CD4-positive, alpha-beta T cell (primary cell): ENCODE measurements at regions not wholly inside any gene's neighbourhood (a gene's known extent, or its start where the extent isn't known, plus 50 kb on each side); places are given as distances from the start of the nearest gene placed in this dataset.

ENCODE experiments used
- ATAC-seq: fragments of 200-7000 bp; cut with Tn5 transposase; one replicate; pipeline ENCODE4 v1.10.0; 2022; ENCODE audit warnings: mild to moderate bottlenecking; ENCODE audit not compliant: poor library complexity
- CTCF ChIA-PET: fragments of 350-600 bp; sonication (Branson Sonifier 250); formaldehyde crosslinking; loops from one replicate; lab custom pipeline; 2021; ENCODE audit warnings: antibody characterized with exemption, inconsistent platforms; lab: Charles Lee
- POLR2A ChIA-PET: fragments of 350-600 bp; sonication (Branson Sonifier 250); formaldehyde crosslinking; loops from one replicate; lab custom pipeline; 2021; ENCODE audit warnings: antibody characterized with exemption, inconsistent platforms; lab: Charles Lee
- DNase-seq, 14 experiments: peaks; one replicate each; pipeline ENCODE4 v3.0.0-alpha.2; 2013 to 2020; ENCODE audit warnings: mixed read lengths in 2 of 14
- H3K27ac ChIP-seq, 2 donors: one replicate each; pipeline versions ENCODE4 v1.5.1 to v1.7.0; 2013; ENCODE audit warnings: low read length in 2 of 2, low read depth in 1 of 2, mild to moderate bottlenecking in 1 of 2
- H3K27me3 ChIP-seq, 2 experiments: 1 replicate in 1 of 2; 2 replicates in 1 of 2; pipeline versions ENCODE4 v1.6.1 to v1.7.0; 2013; ENCODE audit warnings: low read length in 2 of 2, control low read depth in 1 of 2, mild to moderate bottlenecking in 1 of 2, moderate library complexity in 1 of 2; ENCODE audit not compliant: insufficient read depth in 2 of 2, control insufficient read depth in 1 of 2
- H3K36me3 ChIP-seq: one replicate; pipeline ENCODE4 v1.6.1; 2013; ENCODE audit warnings: low read length, control low read depth; ENCODE audit not compliant: insufficient read depth
- H3K4me1 ChIP-seq: one replicate; pipeline ENCODE4 v1.6.1; 2013; ENCODE audit warnings: low read length, control low read depth; ENCODE audit not compliant: insufficient read depth
- H3K4me3 ChIP-seq: one replicate; pipeline ENCODE4 v1.5.1; 2013; ENCODE audit warnings: mild to moderate bottlenecking, low read length, moderate library complexity
- H3K9me3 ChIP-seq, 2 experiments: 1 replicate in 1 of 2; 2 replicates in 1 of 2; pipeline versions ENCODE4 v1.6.1 to v1.7.0; 2013; ENCODE audit warnings: low read length in 2 of 2, mild to moderate bottlenecking in 2 of 2, control low read depth in 1 of 2, moderate library complexity in 1 of 2; ENCODE audit not compliant: control insufficient read depth in 1 of 2, insufficient read depth in 1 of 2
- H3K27ac Mint-ChIP-seq: one replicate; pipeline ENCODE4 v1.8.0; 2020; ENCODE audit warnings: mixed read lengths
- H3K27me3 Mint-ChIP-seq: one replicate; pipeline ENCODE4 v1.8.0; 2021; ENCODE audit warnings: mixed read lengths
- H3K36me3 Mint-ChIP-seq: one replicate; pipeline ENCODE4 v1.8.0; 2021; ENCODE audit warnings: low read depth, mixed read lengths
- H3K4me1 Mint-ChIP-seq: one replicate; pipeline ENCODE4 v1.8.0; 2021; ENCODE audit warnings: low read depth, mixed read lengths
- H3K4me3 Mint-ChIP-seq: one replicate; pipeline ENCODE4 v1.8.0; 2020; ENCODE audit warnings: mild to moderate bottlenecking, mixed read lengths
- H3K9me3 Mint-ChIP-seq: one replicate; pipeline ENCODE4 v1.8.0; 2020; ENCODE audit warnings: mixed read lengths
- CTCF ChIP-seq: fragments of 200-600 bp; IDR thresholded peaks from one replicate; pipeline ENCODE4 v1.8.0; 2022; ENCODE audit warnings: antibody characterized with exemption, mild to moderate bottlenecking
- intact Hi-C, 2 experiments: fragments of 100-400 bp; cut with DNase I in 1 of 2; cut with micrococcal nuclease in 1 of 2; formaldehyde crosslinking; loops; one replicate each; pipeline versions ENCODE4 v1.15.1 to v1.9.0; 2023 to 2025; cut with DNase I, micrococcal nuclease

- no peak for DNase-seq
- Mint-ChIP-seq H3K4me3 (no peak overlapping the region), H3K9me3 (peaks cover 4% of the 10 kb centered on the region), H3K27me3 (no peaks in the 10 kb centered on the region), H3K36me3 (no peaks in the 10 kb centered on the region), H3K4me1 (no peaks in the 10 kb centered on the region), H3K27ac (no peak overlapping the region)
- Histone ChIP-seq H3K36me3 (no peaks in the 10 kb centered on the region), H3K27me3 (no peaks in the 10 kb centered on the region), H3K4me3 (no peak overlapping the region), H3K4me1 (no peaks in the 10 kb centered on the region), H3K9me3 (peaks cover 0 to 8% of the 10 kb centered on the region in 2 experiments), H3K27ac (no peak overlapping the region)
- no peak for ATAC-seq
- CTCF ChIA-PET = no interaction called here
- TF ChIP-seq CTCF = no peak
- POLR2A ChIA-PET = no interaction called here
- intact Hi-C loops = no loop called here
Measured at GRCh38 chr5:124394700-124395245, 351.7 kb downstream of the ZNF608 start.

- no peaks in the 10 kb centered on the region for H3K27me3 ChIP-seq
Measured at GRCh38 chr5:124393584-124394379, 352.7 kb downstream of the ZNF608 start.

GRCh38 chr5:124383693-124384092, 362.7 kb downstream of the ZNF608 start:
- no peaks in the 10 kb centered on the region for H3K36me3 ChIP-seq
- intact Hi-C loops = no loop called here
- Mint-ChIP-seq H3K36me3 (no peaks in the 10 kb centered on the region), H3K9me3 (peaks cover 25% of the 10 kb centered on the region), H3K27me3 (no peaks in the 10 kb centered on the region), H3K27ac (no peak overlapping the region), H3K4me1 (no peaks in the 10 kb centered on the region), H3K4me3 (no peak overlapping the region)
- ATAC-seq (no peak), DNase-seq (no peak)
- no peak overlapping the region for H3K27ac ChIP-seq
- ChIA-PET POLR2A (no interaction called here), CTCF (no interaction called here)
- no peak for TF ChIP-seq CTCF
- H3K27me3 ChIP-seq = no peaks in the 10 kb centered on the region
- H3K4me1 ChIP-seq = no peaks in the 10 kb centered on the region
- no peak overlapping the region for H3K4me3 ChIP-seq
- peaks cover 0 to 9% of the 10 kb centered on the region in 2 experiments for H3K9me3 ChIP-seq

More at GRCh38 chr5:124393584-124394379, 352.7 kb downstream of the ZNF608 start:
- CTCF ChIA-PET = interaction anchor here (0.5 kb wide), 1 partner anchor 9 kb away, joined by 3 read pairs; no protein-coding TSS in a partner anchor
- no peak overlapping the region for H3K4me3 Mint-ChIP-seq
- H3K9me3 ChIP-seq = peaks cover 0 to 8% of the 10 kb centered on the region in 2 experiments
- H3K4me1 Mint-ChIP-seq = no peaks in the 10 kb centered on the region
- H3K9me3 Mint-ChIP-seq = peaks cover 6% of the 10 kb centered on the region
- no peaks in the 10 kb centered on the region for H3K27me3 Mint-ChIP-seq
- no peak overlapping the region for H3K4me3 ChIP-seq
- no peak for DNase-seq
- no peak for ATAC-seq
- intact Hi-C loops = no loop called here
- TF ChIP-seq CTCF = no peak
- H3K4me1 ChIP-seq = no peaks in the 10 kb centered on the region
- no peaks in the 10 kb centered on the region for H3K36me3 ChIP-seq
- no peaks in the 10 kb centered on the region for H3K36me3 Mint-ChIP-seq
- POLR2A ChIA-PET = no interaction called here
- H3K27ac Mint-ChIP-seq = no peak overlapping the region
- H3K27ac ChIP-seq = no peak overlapping the region
